ENCODE measurements at regions not wholly inside any gene's neighbourhood (a gene's known extent, or its start where the extent isn't known, plus 50 kb on each side); places are given as distances from the start of the nearest gene placed in this dataset.

GRCh38 chr22:27378311-27378800 is 423.2 kb downstream of the MN1 start:
- no peak for DNase-seq

- DNase-seq: no peak
Measured at GRCh38 chr22:27378995-27379394, 422.6 kb downstream of the MN1 start.

GRCh38 chr22:27380855-27381254 is 420.7 kb downstream of the MN1 start:
- no peak for DNase-seq

GRCh38 chr22:27381552-27381951 is 420.0 kb downstream of the MN1 start:
- DNase-seq: no peak

- no peak for DNase-seq
Measured at GRCh38 chr22:27381960-27382742, 419.4 kb downstream of the MN1 start.

GRCh38 chr22:27382947-27383346 is 418.6 kb downstream of the MN1 start:
- no peak for DNase-seq

GRCh38 chr22:27383896-27384295 is 417.7 kb downstream of the MN1 start:
- no peak for DNase-seq

- DNase-seq: no peak
Measured at GRCh38 chr22:27385261-27385998, 416.1 kb downstream of the MN1 start.

GRCh38 chr22:27386186-27386585 is 415.4 kb downstream of the MN1 start:
- no peak for DNase-seq

- no peak for DNase-seq
Measured at GRCh38 chr22:27387561-27387960, 414.0 kb downstream of the MN1 start.

- DNase-seq: no peak
Measured at GRCh38 chr22:27388090-27388600, 413.4 kb downstream of the MN1 start.

GRCh38 chr22:27389727-27390075 is 411.9 kb downstream of the MN1 start:
- no peak for DNase-seq

- DNase-seq: no peak
Measured at GRCh38 chr22:27391092-27391770, 410.3 kb downstream of the MN1 start.

GRCh38 chr22:27393371-27393770 is 408.2 kb downstream of the MN1 start:
- DNase-seq: no peak

- DNase-seq: no peak
Measured at GRCh38 chr22:27394806-27395404, 406.7 kb downstream of the MN1 start.

- no peak for DNase-seq
Measured at GRCh38 chr22:27397036-27397953, 404.3 kb downstream of the MN1 start.

- no peak for DNase-seq
Measured at GRCh38 chr22:27397954-27398342, 403.6 kb downstream of the MN1 start.

- no peak for DNase-seq
Measured at GRCh38 chr22:27399161-27399560, 402.4 kb downstream of the MN1 start.

GRCh38 chr22:27400811-27401210 is 400.7 kb downstream of the MN1 start:
- no peak for DNase-seq

GRCh38 chr22:27401321-27401720 is 400.2 kb downstream of the MN1 start:
- DNase-seq: no peak

GRCh38 chr22:27404441-27404840 is 397.1 kb downstream of the MN1 start:
- DNase-seq: no peak

All from MV-4-11 (cell line).